GM21529 (cell line): ENCODE measurements at regions not wholly inside any gene's neighbourhood (a gene's known extent, or its start where the extent isn't known, plus 50 kb on each side); places are given as distances from the start of the nearest gene placed in this dataset.
"Not testable (repeated sequence)": the region's sequence is repeated elsewhere in the genome, so short reads cannot be mapped to it uniquely, and the experiment has no call there.

Source experiments
- ATAC-seq: cut with Tn5 transposase; IDR thresholded peaks from one replicate; pipeline ENCODE4 v1.9.1; 2021; ENCODE audit not compliant: unreplicated experiment

DNA sequence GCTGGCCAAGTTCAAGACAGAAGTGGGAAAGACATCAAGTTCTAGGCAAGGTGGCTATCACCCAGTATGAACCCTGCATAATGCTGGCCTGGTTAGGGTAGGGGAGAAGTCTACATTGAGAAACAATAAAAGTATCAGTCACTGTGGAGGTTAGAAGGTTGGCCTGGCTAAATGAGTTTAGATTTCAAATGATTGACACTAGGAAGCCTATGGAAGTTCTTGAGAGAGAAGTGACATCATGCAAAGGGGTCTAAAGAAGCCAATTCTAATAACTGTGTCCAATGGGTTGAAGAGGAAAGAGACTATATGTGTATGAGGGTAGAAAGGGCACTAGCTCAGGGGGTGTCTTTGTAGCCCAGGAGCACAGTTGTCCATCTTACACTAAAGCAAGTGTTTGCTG is 98.5 kb upstream of the MBIP start:
- no peak for ATAC-seq

DNA sequence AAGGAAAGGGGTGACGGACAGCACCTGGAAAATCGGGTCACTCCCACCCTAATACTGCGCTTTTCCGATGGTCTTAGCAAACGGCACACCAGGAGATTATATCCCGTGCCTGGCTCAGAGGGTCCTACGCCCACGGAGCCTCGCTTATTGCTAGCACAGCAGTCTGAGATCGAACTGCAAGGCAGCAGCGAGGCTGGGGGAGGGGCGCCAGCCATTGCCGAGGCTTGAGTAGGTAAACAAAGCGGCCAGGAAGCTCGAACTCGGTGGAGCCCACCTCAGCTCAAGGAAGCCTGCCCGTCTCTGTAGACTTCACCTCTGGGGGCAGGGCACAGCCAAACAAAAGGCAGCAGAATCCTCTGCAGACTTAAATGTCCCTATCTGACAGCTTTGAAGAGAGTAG is 91.5 kb upstream of the MBIP start:
- not testable (repeated sequence) for ATAC-seq

DNA sequence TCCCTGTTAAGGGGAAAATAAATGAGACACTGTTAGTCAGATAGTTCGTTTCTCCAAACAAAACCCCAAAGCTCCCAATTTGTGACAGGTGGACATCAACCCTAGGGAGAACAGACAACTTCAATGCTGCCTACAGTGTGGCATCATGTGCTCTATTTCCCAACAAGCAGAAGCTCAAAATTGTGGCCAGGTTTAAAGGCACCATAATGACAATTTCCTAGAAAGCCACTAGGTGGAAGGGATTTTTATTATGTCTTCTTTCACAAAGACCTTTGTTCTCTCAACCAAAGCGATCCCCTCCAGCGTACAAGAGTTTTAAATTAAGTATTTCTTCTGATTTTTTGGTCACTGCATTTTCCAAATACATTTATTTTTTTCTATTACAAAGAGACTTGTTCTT is 88.0 kb upstream of the MBIP start:
- ATAC-seq, result no peak

DNA sequence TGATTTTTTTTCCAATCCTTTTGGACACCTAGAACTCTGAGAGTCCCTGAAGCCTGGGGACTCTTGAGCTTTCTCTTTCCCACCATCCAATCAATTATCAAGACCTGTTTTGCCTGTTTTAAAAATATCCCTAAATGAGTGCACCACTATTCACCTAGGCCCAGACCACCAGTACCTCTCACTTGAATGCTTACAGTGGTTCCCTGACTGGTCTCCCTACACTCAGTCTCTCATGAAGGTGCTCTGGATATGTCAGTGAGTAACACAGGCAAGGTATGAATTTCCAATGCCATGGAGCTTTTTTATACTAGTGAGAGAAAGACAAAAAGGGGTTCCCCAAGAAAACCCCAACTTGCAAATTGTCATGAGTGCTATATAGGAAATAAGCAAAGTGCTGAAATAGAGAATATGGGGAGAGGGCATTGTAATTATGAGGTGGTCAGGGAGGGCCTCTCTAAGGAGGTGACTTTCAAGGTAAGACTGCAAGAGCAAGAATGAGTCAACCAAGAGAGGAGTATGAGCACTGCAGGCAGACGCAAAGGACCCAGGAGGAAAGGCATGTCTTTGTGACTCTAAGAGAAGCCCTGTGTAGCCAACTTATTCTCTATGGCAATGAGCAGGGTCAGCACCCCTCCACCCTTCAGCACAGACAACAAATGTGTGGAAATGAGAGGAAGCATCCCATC is 85.3 kb upstream of the MBIP start:
- no peak for ATAC-seq

DNA sequence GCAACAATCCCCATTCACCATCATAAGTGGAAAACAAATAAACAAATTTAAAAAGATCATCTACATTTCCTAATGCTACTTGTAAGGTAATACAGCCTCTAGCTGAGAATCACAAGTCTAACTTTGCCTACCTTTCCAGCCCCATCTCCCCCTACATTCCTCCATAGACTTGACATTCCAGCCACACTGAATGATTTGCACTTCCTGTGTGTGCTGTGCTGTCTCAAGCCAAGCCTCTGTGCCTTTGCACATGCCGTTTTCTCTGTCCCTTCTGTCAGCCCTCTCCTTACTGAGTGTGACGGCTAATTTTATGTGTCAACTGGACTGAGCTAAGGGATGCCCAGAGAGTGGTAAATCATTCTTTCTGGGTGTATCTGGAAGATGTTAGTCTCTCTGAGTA is 82.4 kb upstream of the MBIP start:
- ATAC-seq, result no peak

DNA sequence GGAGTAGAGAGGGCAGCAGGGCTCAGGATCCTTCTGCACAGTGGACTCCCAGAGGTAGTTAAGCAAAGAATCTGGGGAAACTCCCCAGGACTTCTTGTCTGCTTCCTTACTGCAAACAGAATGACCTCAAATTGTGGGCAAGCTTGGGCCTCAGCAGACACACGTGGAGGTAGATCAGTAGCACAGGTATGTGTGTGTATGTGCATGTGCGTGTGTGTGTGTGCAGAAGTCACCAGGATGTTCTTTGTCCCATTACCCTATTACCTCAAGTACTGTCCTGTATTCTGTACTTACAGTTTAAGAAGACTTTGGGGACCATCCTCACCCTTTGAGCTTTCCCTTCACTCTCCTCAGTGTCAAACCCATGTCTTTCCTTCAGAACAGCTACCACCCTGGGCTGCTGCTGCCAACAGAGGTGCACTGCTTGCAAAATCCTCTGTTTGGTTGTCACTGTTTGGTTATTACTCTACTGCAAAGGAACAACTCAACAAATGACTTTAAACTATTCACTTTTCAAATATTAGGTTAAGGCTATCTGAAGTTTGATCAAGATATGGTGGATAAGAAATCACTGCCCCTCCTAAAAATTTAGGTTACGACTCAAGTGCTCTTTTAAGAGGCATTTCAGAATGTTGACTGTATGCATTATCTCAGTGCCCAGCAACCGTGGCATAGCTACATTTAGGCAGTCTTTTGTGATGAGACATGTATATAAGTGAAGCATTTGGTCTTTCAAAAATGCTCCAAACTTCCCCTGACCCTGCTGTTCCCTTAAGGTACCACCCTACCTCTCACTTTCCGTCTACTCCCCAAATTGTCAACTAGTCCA is 78.2 kb upstream of the MBIP start:
- ATAC-seq, result no peak

DNA sequence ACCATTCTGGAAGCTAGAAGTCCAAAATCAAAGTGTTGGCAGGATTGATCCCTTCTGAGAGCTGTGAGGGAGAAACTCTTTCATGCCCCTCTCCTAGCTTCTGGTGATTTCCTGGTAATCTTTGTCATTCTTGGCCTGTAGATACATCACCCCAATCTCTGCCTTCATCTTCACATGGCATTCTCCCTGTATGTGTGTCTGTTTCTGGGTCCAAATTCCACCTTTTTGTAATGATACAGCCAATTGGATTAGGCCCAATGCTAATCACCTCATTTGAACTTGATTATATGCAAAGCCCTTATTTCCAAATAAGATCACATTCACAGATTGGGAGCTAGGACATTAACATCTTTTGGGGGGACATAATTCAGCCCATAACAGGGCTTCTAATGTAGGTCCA is 76.9 kb upstream of the MBIP start:
- no peak for ATAC-seq

DNA sequence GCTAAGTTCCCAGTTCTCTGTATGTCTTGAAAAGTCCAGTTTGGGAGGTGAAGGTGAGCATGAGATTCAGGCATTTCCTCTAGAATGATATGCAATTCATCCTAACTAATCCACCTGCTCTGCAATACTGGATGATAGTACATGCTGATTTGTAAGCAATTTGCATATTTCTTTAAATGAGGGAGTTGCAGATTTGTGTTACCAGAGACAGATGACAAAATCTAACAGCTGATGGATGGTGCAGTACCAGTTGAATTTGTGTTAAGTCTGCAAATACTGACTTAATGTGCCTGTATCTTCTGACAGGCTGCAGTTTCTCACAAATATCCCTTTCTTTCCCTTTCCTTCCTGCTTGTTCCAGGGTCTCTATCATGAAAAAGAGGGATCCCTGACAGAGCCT is 76.4 kb upstream of the MBIP start:
- no peak for ATAC-seq

DNA sequence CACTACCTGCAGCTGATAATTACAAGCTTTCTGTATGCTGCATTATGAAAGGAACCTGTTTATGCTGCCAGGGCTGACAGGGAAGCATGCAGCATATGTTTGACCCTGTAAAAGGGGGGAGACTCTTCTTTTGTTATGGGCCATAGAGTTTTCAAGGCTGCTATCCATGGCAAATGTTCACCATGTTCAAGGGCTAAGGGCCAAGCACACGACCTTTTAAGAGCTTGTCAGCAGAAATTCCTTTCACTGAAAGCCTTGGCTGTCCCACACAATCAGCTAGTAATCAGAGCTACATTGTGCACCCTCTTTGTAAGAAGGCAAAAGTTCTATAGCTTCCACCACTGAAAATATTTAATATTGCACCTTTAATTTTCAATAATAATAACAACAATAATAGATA is 74.2 kb upstream of the MBIP start:
- ATAC-seq, result no peak

DNA sequence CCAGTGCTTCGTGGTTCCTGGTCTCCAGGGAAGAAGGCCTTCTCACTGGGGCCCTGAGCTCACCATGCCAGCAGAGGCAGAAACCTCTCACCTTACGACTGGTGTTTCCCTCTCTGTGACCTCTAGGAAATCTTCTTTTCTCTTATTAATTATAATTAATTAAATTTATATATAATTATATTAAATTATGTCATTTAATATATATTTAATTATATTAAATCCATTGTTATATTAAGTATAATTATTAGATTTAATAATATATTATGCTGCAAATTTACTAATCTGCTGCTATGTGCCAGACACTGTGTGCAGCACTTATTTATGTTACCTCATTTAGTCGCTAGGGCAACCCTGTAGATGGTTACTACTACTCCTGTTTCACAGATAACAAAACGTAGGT is 70.3 kb upstream of the MBIP start:
- ATAC-seq, result no peak

DNA sequence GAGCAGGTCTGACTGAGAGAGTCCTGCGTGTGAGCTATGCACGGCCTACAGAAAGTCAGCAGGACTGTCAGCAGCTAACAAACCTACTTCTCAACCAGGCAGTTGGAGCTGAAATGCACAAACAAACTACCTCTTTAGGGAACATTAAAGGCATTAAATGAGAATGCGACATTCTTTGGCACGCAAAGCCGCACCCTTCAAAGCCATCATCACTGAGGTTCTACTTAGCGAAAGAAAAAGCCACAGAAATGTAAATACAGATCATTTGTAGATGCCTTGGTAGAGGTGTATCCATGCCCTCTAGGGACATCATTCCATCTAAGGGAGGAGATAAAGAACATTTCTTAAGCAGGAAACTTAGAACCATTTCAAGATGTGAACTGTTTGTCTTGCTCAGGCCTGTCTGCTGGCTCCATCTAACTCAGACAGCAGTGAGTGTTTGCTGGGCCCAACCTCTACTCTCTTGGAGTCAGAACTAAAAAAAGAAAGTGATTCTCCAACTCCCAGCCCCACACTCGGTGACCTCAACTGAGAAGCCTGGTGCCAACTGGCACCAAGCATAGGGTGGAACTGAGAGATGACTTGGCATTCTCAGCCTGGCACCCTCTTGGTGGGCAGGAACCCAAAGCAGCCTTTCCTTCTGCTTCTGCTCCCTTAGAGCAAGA is 63.5 kb upstream of the MBIP start:
- ATAC-seq, result no peak

DNA sequence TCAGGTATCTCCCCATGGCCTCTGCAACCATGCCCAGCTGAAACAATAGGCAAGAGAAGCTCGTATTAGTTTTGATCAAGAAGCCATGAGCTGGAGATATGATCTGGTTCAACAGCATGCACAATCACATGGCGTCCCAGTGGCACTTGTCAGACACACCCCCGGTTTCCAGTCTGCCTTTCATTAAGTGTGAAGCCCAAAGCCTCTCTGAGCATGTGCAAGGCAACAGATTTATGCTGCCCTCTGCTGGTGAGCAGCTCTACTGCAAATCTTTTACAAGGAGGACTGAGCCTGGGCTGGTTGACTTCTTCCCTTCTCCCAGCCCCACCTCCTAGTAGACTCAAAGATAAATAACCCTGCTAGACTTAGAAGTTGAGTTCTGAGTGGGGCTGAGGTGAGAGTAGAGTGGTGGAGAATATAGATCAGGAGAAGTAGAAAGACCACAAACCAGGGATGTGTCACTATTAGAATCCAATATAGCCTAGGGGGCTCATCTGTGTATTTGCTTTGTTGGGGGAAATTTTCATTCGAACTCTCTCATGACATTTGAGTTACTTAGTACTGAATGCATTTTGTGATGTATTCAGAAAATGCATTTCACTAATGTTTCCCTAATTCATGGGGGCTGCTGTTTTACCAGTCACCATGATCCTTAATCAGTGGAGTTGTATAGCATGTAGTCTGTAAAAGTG is 53.7 kb upstream of the MBIP start:
- peak; percentile 89 for ATAC-seq
